ENCODE measurements at regions not wholly inside any gene's neighbourhood (a gene's known extent, or its start where the extent isn't known, plus 50 kb on each side); places are given as distances from the start of the nearest gene placed in this dataset.

DNA sequence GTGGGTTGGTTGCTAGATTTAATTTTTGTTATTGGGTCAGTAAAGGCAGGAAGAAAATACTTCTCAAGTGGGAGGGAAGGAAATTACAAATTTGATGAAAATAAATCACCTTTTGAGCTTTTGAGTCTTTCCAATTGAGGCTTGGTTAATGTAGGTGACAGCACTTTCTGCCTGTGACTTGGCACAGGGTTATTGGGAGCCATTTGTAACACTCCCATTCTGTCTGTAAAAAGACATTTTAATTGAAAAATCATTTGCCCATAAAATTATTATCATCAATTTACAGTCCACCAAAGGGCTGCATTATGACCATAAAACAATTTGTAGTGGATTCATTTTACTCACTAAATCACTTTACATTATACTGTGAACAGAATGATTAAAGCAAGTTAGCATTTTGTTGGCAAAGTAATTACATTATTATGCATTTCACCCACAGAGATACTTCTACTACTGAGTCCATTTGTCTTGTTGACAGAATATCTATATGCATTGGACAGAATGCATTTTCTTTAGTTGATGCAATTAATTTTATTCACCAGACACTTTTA lies 974.6 kb downstream of the UQCRFS1 start:
- no TSS peak for BruUV-seq (replicated peaks)
- TF ChIP-seq EZH2 (IDR thresholded peaks at IDR 0.05; ENCODE audit: borderline replicate concordance, low read depth, low read length, poor library complexity, severe bottlenecking): no peak
- TF ChIP-seq, protein P1, sequence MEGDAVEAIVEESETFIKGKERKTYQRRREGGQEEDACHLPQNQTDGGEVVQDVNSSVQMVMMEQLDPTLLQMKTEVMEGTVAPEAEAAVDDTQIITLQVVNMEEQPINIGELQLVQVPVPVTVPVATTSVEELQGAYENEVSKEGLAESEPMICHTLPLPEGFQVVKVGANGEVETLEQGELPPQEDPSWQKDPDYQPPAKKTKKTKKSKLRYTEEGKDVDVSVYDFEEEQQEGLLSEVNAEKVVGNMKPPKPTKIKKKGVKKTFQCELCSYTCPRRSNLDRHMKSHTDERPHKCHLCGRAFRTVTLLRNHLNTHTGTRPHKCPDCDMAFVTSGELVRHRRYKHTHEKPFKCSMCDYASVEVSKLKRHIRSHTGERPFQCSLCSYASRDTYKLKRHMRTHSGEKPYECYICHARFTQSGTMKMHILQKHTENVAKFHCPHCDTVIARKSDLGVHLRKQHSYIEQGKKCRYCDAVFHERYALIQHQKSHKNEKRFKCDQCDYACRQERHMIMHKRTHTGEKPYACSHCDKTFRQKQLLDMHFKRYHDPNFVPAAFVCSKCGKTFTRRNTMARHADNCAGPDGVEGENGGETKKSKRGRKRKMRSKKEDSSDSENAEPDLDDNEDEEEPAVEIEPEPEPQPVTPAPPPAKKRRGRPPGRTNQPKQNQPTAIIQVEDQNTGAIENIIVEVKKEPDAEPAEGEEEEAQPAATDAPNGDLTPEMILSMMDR (conservative IDR thresholded peaks at IDR 0.05; ENCODE audit: low read depth, low read length): no peak

DNA sequence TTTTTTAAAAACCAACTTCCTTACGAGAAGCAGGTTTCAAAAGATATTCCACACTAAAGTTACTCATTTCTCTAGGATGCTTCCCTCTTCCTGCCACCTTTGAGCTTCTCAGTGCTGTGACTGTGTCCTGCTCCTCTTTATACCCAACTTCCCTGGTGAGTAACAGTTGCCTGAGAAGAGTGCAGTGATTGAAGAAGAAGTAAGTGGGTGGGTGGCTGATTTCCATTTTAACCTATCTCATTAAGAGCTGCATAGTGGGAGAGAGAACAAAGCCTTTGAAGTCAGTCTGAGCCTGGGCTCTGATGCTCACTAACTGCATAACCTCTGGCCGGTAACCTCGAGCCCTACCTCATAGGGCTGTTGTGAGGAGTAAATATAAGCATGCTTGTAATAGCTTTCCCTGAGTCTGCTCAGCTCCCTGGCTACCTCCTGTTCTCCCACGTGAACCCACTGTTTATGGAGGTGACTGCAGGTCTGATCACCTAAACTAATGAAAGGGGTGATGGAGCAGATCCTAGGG lies 977.3 kb downstream of the UQCRFS1 start:
- Histone ChIP-seq H3K36me3 (ENCODE audit: insufficient read depth, low read length, poor library complexity, severe bottlenecking) (no peaks in the 10 kb centered on the region), H3K9me3 (ENCODE audit: low read depth, low read length, poor library complexity, severe bottlenecking) (peaks cover 17% of the 10 kb centered on the region), H3K27ac (ENCODE audit: low read depth, low read length, poor library complexity, severe bottlenecking) (no peak overlapping the region), H3K27me3 (replicated peaks; ENCODE audit: insufficient read depth, low read depth, low read length, poor library complexity) (no peaks in the 10 kb centered on the region), H3K4me1 (ENCODE audit: insufficient read depth, low read length, poor library complexity, severe bottlenecking) (no peaks in the 10 kb centered on the region), H3K4me3 (ENCODE audit: low read depth, low read length, poor library complexity, severe bottlenecking) (no peak overlapping the region)
- BruUV-seq (replicated peaks): no TSS peak
- DNase-seq (ENCODE audit: low spot score): no peak
- ChIA-PET POLR2A (ENCODE audit: low non-redundant PET) (no interaction called here), CTCF (no interaction called here)
- intact Hi-C loops (cut with micrococcal nuclease; ENCODE audit: unreplicated experiment): no loop called here
- TF ChIP-seq, protein P1 (conservative IDR thresholded peaks at IDR 0.05; ENCODE audit: low read depth, low read length): no peak
- TF ChIP-seq EZH2 (IDR thresholded peaks at IDR 0.05; ENCODE audit: borderline replicate concordance, low read depth, low read length, poor library complexity, severe bottlenecking): no peak

More for the DNA sequence above, 974.6 kb downstream of the UQCRFS1 start:
- DNase-seq (ENCODE audit: low spot score): no peak
- CTCF ChIA-PET: no interaction called here
- Histone ChIP-seq H3K36me3 (ENCODE audit: insufficient read depth, low read length, poor library complexity, severe bottlenecking) (no peaks in the 10 kb centered on the region), H3K27ac (ENCODE audit: low read depth, low read length, poor library complexity, severe bottlenecking) (no peak overlapping the region), H3K4me1 (ENCODE audit: insufficient read depth, low read length, poor library complexity, severe bottlenecking) (no peaks in the 10 kb centered on the region), H3K27me3 (replicated peaks; ENCODE audit: insufficient read depth, low read depth, low read length, poor library complexity) (no peaks in the 10 kb centered on the region), H3K9me3 (ENCODE audit: low read depth, low read length, poor library complexity, severe bottlenecking) (peaks cover 18% of the 10 kb centered on the region), H3K4me3 (ENCODE audit: low read depth, low read length, poor library complexity, severe bottlenecking) (no peak overlapping the region)
- intact Hi-C loops (cut with micrococcal nuclease; ENCODE audit: unreplicated experiment): no loop called here
- POLR2A ChIA-PET (ENCODE audit: low non-redundant PET): no interaction called here

DNA sequence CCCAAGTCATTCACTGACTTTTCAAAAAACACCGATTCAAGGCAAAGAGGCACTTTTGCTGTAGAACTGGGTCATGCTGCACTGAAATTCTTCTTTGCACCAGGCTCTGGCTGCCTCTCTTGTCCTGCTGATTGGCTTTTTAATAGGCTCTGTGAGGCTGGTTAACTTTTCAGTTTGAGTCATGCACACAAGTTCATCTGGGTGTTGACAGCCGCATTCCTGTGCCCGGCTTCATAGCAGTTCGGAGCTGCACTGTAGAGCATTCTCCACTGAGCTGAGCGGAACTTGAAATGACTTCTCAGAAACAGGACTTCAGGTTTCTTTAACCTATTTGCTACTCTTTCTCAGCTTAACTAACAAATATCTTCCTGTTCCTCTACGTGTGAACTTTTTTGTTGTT lies 978.3 kb downstream of the UQCRFS1 start:
- POLR2A ChIA-PET (ENCODE audit: low non-redundant PET): no interaction called here
- intact Hi-C loops (cut with micrococcal nuclease; ENCODE audit: unreplicated experiment): no loop called here
- TF ChIP-seq, protein P1 (conservative IDR thresholded peaks at IDR 0.05; ENCODE audit: low read depth, low read length): no peak
- no peak for TF ChIP-seq EZH2 (IDR thresholded peaks at IDR 0.05; ENCODE audit: borderline replicate concordance, low read depth, low read length, poor library complexity, severe bottlenecking)
- Histone ChIP-seq H3K4me1 (ENCODE audit: insufficient read depth, low read length, poor library complexity, severe bottlenecking) (no peaks in the 10 kb centered on the region), H3K9me3 (ENCODE audit: low read depth, low read length, poor library complexity, severe bottlenecking) (peaks cover 12% of the 10 kb centered on the region), H3K4me3 (ENCODE audit: low read depth, low read length, poor library complexity, severe bottlenecking) (no peak overlapping the region), H3K36me3 (ENCODE audit: insufficient read depth, low read length, poor library complexity, severe bottlenecking) (no peaks in the 10 kb centered on the region), H3K27ac (ENCODE audit: low read depth, low read length, poor library complexity, severe bottlenecking) (no peak overlapping the region), H3K27me3 (replicated peaks; ENCODE audit: insufficient read depth, low read depth, low read length, poor library complexity) (no peaks in the 10 kb centered on the region)
- CTCF ChIA-PET: no interaction called here
- DNase-seq (ENCODE audit: low spot score): no peak
- no TSS peak for BruUV-seq (replicated peaks)
